K562 (cell line): ENCODE measurements at regions not wholly inside any gene's neighbourhood (a gene's known extent, or its start where the extent isn't known, plus 50 kb on each side); places are given as distances from the start of the nearest gene placed in this dataset.
A peak's percentile ranks its signal among the peaks of the same experiment; 100 is the strongest.

Experiments
- CAMTA2 ChIP-seq: fragments of 250-450 bp; sonication (Bioruptor Pico); conservative IDR thresholded peaks from 2 replicates; pipeline ENCODE4 v1.5.1; 2022
- E2F3 ChIP-seq: fragments of 250-450 bp; sonication (Bioruptor Pico); IDR thresholded peaks from 2 replicates; pipeline ENCODE4 v1.4.0; 2020; ENCODE audit warnings: mild to moderate bottlenecking
- EZH2 ChIP-seq: IDR thresholded peaks from 2 replicates; pipeline ENCODE4 v1.6.1; 2012; ENCODE audit warnings: low read depth, mild to moderate bottlenecking, inconsistent platforms, low read length, borderline replicate concordance
- HMG20B ChIP-seq: fragments of 250-450 bp; sonication (Bioruptor Pico); IDR thresholded peaks from 2 replicates; pipeline ENCODE4 v1.5.0; 2021; ENCODE audit warnings: mild to moderate bottlenecking
- ILF3 ChIP-seq: fragments of 450-650 bp; IDR thresholded peaks from 2 replicates; pipeline ENCODE4 v1.6.1; 2018; ENCODE audit warnings: antibody characterized with exemption, mild to moderate bottlenecking, moderate library complexity, borderline replicate concordance
- MAX ChIP-seq: sonication (generic); formaldehyde crosslinking; IDR thresholded peaks from 2 replicates; pipeline ENCODE4 v1.9.0; 2022; ENCODE audit warnings: mild to moderate bottlenecking, missing genetic modification reagents
- MCM5 ChIP-seq: fragments of 450-650 bp; IDR thresholded peaks from 2 replicates; pipeline ENCODE4 v1.6.1; 2016; ENCODE audit warnings: low read depth
- MNT ChIP-seq, 2 experiments: fragments of 450-650 bp; conservative IDR thresholded peaks; 2 replicates each; pipeline ENCODE4 v1.6.1; 2017; ENCODE audit warnings: mild to moderate bottlenecking in 2 of 2, moderate library complexity in 2 of 2
- RFX7 ChIP-seq: fragments of 250-450 bp; sonication (Bioruptor Pico); IDR thresholded peaks from 2 replicates; pipeline ENCODE4 v1.5.1; 2021; ENCODE audit warnings: mild to moderate bottlenecking
- YY1 ChIP-seq, 3 experiments: IDR thresholded peaks; 2 replicates each; pipeline ENCODE4 v1.6.1; 2011; ENCODE audit warnings: low read length in 2 of 3, mild to moderate bottlenecking in 2 of 3, moderate library complexity in 2 of 3, borderline replicate concordance in 1 of 3, control low read depth in 1 of 3, low read depth in 1 of 3; ENCODE audit not compliant: insufficient read depth in 3 of 3, insufficient replicate concordance in 2 of 3, control insufficient read depth in 1 of 3, insufficient read length in 1 of 3; ENCODE audit errors: extremely low read depth in 1 of 3
- ZFP91 ChIP-seq: sonication (generic); formaldehyde crosslinking; IDR thresholded peaks from 2 replicates; pipeline ENCODE4 v1.8.0; 2022; ENCODE audit warnings: mild to moderate bottlenecking, missing genetic modification reagents
- ZNF282 ChIP-seq: sonication (generic); formaldehyde crosslinking; IDR thresholded peaks from 2 replicates; pipeline ENCODE4 v1.8.1; 2023; ENCODE audit warnings: missing genetic modification reagents
- ZNF407 ChIP-seq: fragments of 450-650 bp; IDR thresholded peaks from 2 replicates; pipeline ENCODE4 v1.6.1; 2016; ENCODE audit warnings: low read depth

- TF ChIP-seq ZNF407 (no peak; the same call in 1 of the 2 replicates), HMG20B (CRISPR knock-in tag) (no peak), ILF3 (no peak), MNT (conservative IDR thresholded peaks at IDR 0.05) (peak; percentile 89 to 91), YY1 (IDR thresholded peaks at IDR 0.05; ENCODE audit: borderline replicate concordance in 1 of 3, control insufficient read depth in 1 of 3, extremely low read depth in 1 of 3, insufficient read depth in 3 of 3, insufficient read length in 1 of 3, insufficient replicate concordance in 2 of 3, low read depth in 1 of 3, low read length in 2 of 3) (peak in 2 of 3 experiments; percentile 59 to 65), CAMTA2 (CRISPR knock-in tag) (no peak), EZH2 (no peak), ZNF282 (CRISPR knock-in tag) (no peak), ZFP91 (CRISPR knock-in tag) (peak; percentile 84), E2F3 (CRISPR knock-in tag) (peak; percentile 82; the same call in 1 of the 2 replicates), MAX (peak; percentile 54; the same call in 1 of the 2 replicates), MCM5 (no peak), RFX7 (CRISPR knock-in tag) (no peak)
Observed at GRCh38 chr10:78972947-78973900, 95.5 kb upstream of the ZMIZ1 start (continued).
